GM18909 (cell line): ENCODE measurements at regions not wholly inside any gene's neighbourhood (a gene's known extent, or its start where the extent isn't known, plus 50 kb on each side); places are given as distances from the start of the nearest gene placed in this dataset.

Experiments used
- ATAC-seq: cut with Tn5 transposase; IDR thresholded peaks from one replicate; pipeline ENCODE4 v1.9.1; 2021; ENCODE audit warnings: mild to moderate bottlenecking; ENCODE audit not compliant: unreplicated experiment, poor library complexity

- no peak for ATAC-seq
These were observed 173.7 kb downstream of the FBXO15 start for GRCh38 chr18:73973972-73974371.

- no peak for ATAC-seq
These were observed 180.7 kb downstream of the FBXO15 start for GRCh38 chr18:73966954-73967353.

- ATAC-seq, result no peak
These were observed 185.4 kb downstream of the FBXO15 start for GRCh38 chr18:73962256-73962655.

GRCh38 chr18:73961804-73962203 lies 185.8 kb downstream of the FBXO15 start:
- no peak for ATAC-seq

GRCh38 chr18:73959352-73959751 lies 188.3 kb downstream of the FBXO15 start:
- no peak for ATAC-seq

- ATAC-seq, result no peak
These were observed 193.4 kb downstream of the FBXO15 start for GRCh38 chr18:73954268-73954667.

- no peak for ATAC-seq
These were observed 195.2 kb downstream of the FBXO15 start for GRCh38 chr18:73952296-73952946.

- ATAC-seq, result no peak
These were observed 197.4 kb downstream of the FBXO15 start for GRCh38 chr18:73950116-73950700.

GRCh38 chr18:73948497-73948896 lies 199.1 kb downstream of the FBXO15 start:
- no peak for ATAC-seq

- no peak for ATAC-seq
These were observed 199.6 kb downstream of the FBXO15 start for GRCh38 chr18:73948084-73948483.

GRCh38 chr18:73947180-73947921 lies 200.3 kb downstream of the FBXO15 start:
- ATAC-seq, result no peak

GRCh38 chr18:73945130-73945792 lies 202.4 kb downstream of the FBXO15 start:
- ATAC-seq, result no peak

GRCh38 chr18:73944715-73945114 lies 202.9 kb downstream of the FBXO15 start:
- no peak for ATAC-seq

GRCh38 chr18:73943763-73944162 lies 203.9 kb downstream of the FBXO15 start:
- ATAC-seq, result no peak

GRCh38 chr18:73942956-73943355 lies 204.7 kb downstream of the FBXO15 start:
- ATAC-seq, result no peak

GRCh38 chr18:73942081-73942625 lies 205.5 kb downstream of the FBXO15 start:
- ATAC-seq, result no peak

GRCh38 chr18:73940721-73941120 lies 206.9 kb downstream of the FBXO15 start:
- ATAC-seq, result no peak

- ATAC-seq, result no peak
These were observed 208.2 kb downstream of the FBXO15 start for GRCh38 chr18:73939391-73939790.

- ATAC-seq, result no peak
These were observed 213.9 kb downstream of the FBXO15 start for GRCh38 chr18:73933685-73934084.

- no peak for ATAC-seq
These were observed 214.7 kb downstream of the FBXO15 start for GRCh38 chr18:73932976-73933375.

GRCh38 chr18:73927496-73927895 lies 220.1 kb downstream of the FBXO15 start:
- ATAC-seq, result no peak
